NCI-H748 (cell line): ENCODE measurements at regions not wholly inside any gene's neighbourhood (a gene's known extent, or its start where the extent isn't known, plus 50 kb on each side); places are given as distances from the start of the nearest gene placed in this dataset.

Experiments
- DNase-seq: peaks from one replicate; lab custom pipeline; 2025; ENCODE audit not compliant: unreplicated experiment; lab: John Stamatoyannopoulos, UW

- no peak for DNase-seq
Measured at GRCh38 chr5:51027271-51027670, 356.0 kb upstream of the ISL1 start.

DNA sequence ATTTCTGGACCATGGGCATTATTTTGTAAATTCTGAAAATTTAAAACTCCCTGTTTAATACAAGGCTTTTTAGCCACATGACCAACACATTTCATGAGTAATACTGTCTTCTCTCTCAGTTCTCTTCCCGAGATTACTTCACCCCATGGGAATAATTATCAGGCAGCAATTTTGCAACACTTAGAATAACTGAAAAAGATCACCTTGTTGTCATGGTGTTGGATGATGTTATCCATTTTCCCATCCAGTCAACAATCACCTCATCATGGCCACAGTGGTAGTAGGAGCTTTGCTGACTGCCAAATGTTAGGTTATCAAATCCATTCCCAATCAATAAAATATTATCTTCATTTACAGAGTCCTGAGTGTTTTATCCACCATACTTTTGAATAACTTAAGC lies 354.9 kb upstream of the ISL1 start:
- DNase-seq: peak; percentile 52

DNA sequence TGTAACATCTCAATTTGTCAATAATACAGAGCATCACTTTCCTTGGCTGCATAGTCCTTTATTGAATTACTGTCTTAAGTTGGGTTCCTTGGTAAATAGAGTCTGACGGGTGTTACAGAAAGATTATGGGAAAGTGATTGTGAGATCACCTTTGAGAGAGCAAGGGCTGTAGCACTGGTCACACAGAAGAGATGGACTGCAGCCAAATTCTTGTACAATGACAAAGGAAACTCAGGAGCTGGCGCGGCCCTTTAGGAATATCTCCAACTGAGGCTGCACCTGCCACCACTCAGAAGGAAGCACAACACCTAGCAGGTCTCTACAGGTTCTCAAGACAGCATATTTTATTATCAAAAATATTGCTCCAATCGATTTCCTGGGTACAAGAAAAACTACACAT lies 350.0 kb upstream of the ISL1 start:
- DNase-seq: peak; percentile 90

- DNase-seq: peak; percentile 69
Measured at GRCh38 chr5:51034222-51034901, 348.9 kb upstream of the ISL1 start.

DNA sequence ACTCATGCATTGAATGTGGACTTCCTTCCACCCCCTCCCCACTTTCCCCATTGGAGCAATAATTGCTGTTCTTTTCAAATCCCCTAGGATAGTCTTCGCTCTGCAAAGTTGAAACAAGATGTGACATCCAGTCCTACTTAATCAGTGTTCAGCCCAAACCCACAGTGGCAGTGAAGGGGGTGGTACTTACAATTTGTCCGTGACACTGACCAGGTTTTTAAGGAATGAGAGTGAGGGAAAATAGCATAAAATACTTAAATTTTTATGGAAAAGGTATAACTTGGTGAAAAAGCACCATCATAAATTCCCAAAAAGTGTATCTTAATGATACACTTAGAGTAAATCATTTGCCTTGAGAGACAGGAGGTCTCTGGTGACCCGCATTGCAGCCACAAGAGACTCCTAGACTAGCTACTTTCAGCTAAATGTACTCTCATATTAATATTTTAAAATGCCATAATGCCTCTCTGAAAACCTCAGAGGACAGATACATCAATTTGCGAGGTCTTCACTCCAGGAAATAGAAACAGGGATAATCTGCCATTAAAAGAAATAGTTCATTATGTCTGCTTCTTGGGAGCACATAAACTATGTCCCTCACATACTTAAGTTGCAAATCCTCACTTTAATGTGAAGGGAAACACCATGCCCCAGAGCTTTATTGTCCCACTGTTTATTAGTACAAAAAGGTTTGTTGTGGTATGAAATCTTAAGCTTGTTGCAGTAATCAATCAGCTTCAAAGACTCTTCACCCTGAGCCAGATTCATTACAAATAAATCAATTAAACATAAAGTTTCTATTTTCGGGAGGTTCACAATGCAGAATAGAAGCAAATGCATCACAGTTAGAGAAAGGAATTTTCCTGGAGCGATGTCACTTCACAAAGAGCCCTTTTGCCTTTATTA lies 343.6 kb upstream of the ISL1 start:
- DNase-seq: no peak

DNA sequence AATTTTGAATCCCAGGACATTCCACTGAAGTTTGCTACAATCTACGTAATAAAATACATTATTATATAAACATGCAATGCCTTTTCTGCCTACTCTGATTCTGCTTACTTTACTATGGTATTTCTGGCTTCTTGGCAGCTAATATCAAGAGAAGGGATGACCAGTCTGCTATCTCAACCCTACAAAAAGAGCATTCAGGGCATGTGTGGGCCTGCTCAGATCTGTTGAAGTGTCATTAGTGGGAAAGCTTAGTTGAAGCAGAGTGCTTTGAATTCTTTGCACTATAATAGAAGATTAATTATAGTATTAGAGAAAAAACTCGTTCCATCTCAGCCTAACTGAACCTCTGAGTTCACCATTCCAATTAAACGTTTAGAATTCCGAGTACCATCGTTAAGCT lies 339.5 kb upstream of the ISL1 start:
- peak; percentile 65 for DNase-seq

DNA sequence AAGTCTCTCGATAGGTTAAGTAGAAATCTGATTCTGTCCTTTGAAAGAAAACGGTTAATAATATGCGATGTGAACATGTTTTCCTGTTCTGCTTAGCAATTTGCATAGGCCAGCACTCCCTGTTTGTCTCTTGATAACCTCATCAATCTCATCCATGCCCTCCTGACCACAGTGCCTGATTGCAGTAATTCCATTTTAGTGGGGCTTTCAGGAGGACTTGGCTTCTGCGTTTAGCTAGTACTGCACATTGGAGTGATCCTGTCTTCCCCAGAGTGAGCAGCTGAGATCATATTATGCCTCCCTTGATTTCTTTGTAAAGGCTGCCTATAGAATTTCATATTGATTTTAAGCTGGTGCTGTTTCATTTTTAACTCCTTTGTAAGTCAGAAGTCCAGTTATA lies 335.9 kb upstream of the ISL1 start:
- DNase-seq: no peak

DNA sequence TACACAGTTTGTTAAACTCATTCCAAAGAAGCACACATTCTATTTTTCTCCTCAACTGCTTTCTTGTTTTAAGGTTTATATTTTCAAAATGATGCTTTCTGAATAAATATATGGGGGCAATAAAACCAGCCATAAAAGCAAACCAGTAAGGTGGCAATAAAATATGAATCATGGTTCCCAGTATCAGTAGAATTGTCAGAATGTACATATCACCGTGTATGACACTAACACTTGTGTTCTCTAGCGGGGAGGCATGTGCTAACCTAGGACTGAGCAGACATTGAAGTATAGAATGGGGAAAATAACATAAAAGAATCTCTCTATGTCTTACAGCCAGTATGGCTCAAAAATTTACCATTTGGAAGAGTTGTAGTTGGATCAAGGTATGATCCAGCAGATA lies 329.9 kb upstream of the ISL1 start:
- no peak for DNase-seq

DNA sequence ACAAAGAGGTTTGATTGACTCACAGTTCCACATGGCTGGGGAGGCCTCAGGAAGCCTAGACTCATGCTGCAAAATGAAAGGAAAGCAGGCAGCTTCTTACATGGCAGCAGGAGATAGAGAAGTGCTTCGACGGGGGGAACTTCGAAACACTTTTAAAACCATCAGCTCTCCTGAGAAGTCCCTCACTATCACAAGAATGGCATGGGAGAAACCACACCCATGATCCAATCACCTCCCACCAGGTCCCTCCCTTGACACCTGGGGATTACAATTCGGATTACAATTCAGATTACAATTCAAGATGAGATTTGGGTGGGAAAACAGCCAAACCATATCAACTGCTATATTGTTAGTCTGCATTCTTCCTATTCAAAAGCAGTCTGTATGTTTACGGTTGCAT lies 322.3 kb upstream of the ISL1 start:
- no peak for DNase-seq

DNA sequence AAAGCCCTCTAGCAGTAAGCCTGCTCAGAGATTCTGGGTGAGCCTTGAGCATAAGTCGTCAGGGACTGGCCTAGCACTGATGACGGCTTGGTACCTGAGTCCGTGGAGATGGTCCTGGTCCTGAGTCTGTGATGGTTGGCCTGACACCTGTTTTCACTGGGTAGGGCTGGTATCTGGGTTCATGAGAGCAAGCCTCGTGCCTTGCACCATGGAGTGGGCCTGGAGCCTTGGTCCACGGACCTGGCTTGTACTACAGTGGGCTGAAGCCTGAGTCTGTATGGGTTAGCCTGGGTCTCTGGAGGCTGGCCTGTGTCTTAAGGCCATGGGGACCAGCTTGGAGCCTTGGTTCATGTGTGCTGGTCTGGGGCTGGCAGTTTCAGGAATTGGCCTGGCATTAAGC lies 310.3 kb upstream of the ISL1 start:
- no peak for DNase-seq

DNA sequence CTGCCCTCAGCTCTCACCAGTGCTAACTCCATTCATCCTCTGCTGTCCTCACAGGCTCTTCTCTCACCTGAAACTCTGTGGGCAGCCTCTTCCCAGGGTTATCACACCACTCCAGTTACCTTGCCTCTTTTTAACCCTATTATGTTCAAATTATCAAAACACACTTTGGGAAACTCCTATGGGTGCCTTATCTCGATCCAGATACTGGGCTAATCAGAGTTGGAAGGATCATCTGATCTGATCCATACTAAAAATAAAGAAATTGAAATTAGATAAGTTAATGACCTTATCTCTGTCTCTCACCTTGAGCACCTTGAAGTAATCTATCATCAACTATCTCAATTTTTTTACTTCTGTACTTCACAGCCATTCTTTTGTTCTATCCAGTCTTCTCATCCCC lies 300.5 kb upstream of the ISL1 start:
- DNase-seq: no peak

- DNase-seq: no peak
Measured at GRCh38 chr5:51091816-51092215, 291.4 kb upstream of the ISL1 start.

GRCh38 chr5:51095486-51095885 lies 287.8 kb upstream of the ISL1 start:
- DNase-seq: no peak

DNA sequence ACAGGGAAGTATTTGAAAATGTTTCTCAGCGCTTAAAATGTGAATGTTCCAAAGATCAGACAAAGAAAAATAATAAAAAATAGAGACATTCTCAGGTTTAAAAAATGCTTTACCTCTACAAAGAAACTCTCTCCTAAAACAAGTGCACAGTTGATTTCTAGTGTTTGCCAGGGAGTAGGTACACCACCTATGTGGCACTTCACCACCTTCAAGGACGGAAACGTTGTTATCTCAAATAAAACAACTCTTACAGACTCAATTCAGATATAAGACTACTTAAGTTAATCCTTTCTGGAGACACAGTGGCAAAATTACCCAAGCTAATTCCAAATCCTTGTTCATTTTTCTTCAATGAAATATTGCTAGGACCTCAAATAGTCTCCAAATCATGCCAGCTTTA lies 286.4 kb upstream of the ISL1 start:
- no peak for DNase-seq

DNA sequence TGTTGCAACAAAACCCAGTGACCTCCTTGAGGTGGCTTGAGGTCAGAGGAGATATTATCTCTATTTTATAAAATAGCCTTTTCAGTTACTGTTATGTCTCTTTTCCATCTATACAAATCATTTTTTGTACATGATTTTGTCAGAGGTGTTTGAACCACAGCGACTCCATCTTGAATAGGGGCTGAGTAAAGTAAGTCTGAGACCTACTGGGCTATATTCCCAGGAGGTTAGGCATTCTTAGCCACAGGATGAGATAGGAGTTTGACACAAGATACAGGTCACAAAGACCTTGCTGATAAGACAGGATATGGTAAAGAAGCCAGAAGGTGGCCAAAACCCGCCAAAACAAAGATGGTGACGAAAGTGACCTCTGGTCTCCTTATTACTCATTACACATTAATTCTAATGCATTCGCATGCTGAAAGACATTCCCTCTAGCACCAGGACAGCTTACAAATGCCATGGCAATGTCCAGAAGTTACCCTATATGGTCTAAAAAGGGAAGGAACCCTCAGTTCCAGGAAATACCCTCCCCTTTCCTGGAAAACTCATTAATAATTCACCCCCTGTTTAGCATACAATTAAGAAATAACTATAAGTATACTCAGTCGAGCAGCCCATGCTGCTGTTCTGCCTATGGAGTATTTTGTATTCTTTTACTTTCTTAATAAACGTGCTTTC lies 283.9 kb upstream of the ISL1 start:
- no peak for DNase-seq

GRCh38 chr5:51104556-51104955 lies 278.7 kb upstream of the ISL1 start:
- no peak for DNase-seq

DNA sequence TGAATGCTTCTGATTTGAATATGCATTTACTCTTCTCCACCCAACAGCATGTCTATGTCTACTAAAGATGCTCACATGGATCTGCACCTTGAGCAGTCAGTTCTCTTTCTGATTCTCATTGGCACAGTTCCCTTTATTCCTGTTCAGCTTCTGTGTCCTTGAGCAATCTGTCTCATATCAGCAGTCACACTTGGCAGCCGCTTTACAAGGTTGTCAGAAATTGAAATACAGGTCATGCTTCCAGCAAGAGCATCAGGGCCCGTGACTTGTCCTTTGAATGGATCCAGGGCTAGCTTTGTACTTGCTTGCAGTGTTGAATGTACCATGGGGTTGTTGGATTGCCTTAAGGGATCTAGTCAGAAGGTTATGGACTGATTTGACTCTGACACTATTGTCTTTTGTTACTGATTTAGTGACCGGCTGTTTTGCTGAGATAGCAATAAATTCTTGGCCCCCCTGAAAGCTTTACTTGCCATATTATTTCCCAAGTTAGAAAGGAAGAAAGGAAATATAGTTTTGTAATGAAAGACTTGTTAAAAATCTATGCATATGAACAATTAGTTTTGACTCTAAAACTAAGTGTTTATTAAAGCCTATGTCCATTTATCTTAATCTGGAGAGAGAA lies 273.4 kb upstream of the ISL1 start:
- DNase-seq: no peak

DNA sequence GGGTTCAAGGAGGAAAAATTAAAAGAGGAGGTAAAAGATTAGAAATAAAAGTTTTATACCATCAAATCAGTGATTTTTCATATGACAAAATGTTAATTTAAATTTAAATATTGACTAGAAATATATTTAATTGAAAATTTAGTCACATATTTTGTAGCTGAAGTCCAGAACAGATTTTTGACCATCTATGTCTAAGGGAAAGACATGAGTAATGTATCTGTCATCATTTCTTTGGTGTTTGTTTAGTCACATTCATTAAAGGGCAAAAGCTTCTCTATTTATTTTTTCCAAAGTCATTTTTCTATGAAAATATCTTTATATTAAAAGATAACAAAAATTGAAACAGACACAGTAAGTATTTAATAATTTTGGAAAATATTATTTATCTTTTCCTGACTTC lies 252.0 kb upstream of the ISL1 start:
- no peak for DNase-seq

GRCh38 chr5:51138164-51138563 lies 245.1 kb upstream of the ISL1 start:
- no peak for DNase-seq

GRCh38 chr5:51148437-51148836 lies 234.8 kb upstream of the ISL1 start:
- DNase-seq: no peak

DNA sequence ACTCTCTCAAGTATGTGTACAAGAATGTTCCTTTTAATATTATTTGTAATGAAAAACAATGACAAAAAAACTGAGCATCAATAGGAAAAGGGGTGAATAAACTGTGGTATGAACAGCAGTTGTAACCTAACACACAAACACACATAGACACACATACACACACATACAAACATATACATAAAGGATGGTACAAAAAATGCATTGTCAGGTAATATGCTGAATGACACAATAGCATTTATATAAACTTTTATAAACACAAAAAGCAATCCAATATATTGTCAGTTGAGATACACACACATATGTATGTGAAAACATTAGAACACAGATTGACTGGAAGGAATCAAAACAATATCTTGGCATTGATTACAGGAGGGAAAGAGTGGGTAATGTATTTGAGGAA lies 227.0 kb upstream of the ISL1 start:
- no peak for DNase-seq

DNA sequence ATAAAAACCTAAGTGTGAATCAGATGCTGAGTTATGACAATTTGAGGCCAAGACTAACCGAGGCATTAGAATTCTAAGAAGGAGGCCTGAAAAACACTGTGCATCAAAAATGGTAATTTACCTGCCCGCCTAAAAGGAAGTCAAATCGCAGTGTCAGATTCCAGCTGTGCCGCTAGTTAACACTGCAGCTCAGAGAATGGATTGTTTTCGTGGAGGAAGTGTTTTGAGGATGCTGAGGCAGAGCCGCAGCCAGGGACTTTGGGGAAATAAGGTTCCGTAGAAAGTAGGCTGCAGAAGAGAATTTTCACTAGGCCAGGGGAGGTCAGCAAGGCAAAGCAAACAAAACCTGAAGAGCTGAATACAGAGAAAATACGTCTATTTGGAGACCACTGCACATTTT lies 226.4 kb upstream of the ISL1 start:
- no peak for DNase-seq
